Fibroblast of mammary gland (primary cell): ENCODE measurements at regions not wholly inside any gene's neighbourhood (a gene's known extent, or its start where the extent isn't known, plus 50 kb on each side); places are given as distances from the start of the nearest gene placed in this dataset.
A peak's percentile ranks its signal among the peaks of the same experiment; 100 is the strongest.

Experiments
- DNase-seq: peaks from one replicate; pipeline ENCODE4 v3.0.0-alpha.2; 2010; ENCODE audit warnings: low read depth
- H3K4me3 ChIP-seq: 2 replicates; pipeline ENCODE4 v1.5.1; 2011; ENCODE audit warnings: low read depth, mild to moderate bottlenecking, low read length, moderate library complexity; ENCODE audit not compliant: control insufficient read depth
- CTCF ChIP-seq: conservative IDR thresholded peaks from 2 replicates; pipeline ENCODE4 v1.5.1; 2011; ENCODE audit warnings: low read depth, low read length, inconsistent platforms; ENCODE audit not compliant: control insufficient read depth, insufficient read depth

DNA sequence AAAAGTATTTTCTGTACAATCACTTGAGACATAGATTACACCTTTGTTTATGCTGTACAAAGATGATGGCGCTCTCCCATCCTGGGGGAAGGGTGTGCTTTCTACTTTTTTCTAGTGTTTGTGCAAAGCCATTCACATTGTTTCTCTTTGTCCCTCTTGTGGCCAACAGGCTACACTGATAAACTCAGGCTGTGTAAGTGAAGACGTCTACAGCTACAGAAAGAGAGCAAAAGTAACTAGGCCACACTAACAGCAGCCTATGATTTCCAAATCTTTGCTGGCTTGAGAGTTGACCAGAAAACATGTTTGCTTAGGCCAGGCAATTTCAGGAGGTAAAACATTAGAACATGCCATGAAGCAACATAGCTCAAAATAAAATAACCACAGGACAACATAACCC is 75.1 kb downstream of the FOXB1 start:
- DNase-seq = no peak
- TF ChIP-seq CTCF = peak; percentile 41
- H3K4me3 ChIP-seq = no peak overlapping the region

GRCh38 chr15:60081976-60082375 is 77.9 kb downstream of the FOXB1 start:
- no peak for DNase-seq
- no peak overlapping the region for H3K4me3 ChIP-seq
- no peak for TF ChIP-seq CTCF

DNA sequence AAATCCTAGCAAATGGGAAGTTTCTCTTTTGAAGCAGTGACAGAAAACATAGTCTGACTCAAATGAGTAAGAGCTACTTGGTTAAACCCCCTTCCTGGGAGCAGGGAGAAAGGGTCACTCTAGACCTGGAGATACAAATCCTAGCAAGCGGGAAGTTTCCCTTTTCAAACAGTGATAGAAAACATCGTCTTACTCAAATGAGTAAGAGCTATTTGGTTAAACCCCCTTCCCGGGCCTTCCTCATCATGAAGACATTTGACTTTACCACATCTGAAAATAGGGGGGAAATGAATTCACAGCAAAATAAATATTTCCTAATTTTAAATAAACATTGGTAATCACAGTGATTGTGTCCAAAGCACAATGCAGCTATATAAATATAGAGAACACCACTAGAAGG is 79.2 kb downstream of the FOXB1 start:
- no peak overlapping the region for H3K4me3 ChIP-seq
- DNase-seq = no peak
- TF ChIP-seq CTCF = no peak

DNA sequence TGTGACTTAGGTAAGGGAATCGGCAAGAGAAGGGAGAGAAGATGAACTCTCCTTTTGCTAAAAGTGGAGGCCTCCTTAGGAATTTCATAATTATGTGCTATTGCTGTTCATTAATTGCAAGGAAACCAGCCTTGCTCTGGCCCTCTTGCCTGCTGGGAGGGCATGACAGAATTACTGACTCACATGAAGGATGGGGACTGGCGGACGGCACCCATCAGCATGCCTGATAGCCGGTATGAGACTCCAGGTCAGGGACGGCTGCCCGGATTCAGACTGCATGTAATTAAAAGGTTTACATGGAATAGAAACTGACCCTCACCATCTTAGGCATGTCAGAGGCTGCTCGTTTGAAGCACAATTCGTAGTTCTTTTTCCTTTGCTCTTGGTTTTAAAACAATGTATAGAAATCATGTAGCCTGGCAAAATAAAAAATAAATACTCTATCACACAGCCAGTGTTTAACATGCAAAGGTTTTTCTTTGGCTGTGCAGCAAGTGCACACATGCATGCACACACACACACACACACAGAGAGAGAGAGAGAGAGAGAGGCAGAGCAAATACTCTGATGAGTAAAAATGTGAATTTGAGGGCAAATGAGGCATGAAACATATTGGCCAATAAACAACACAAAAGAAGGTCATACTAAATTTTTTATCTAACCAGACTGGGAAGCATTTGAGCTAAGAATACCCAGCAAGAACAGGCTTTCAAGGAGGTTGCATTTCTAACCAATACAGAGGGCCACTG is 82.7 kb downstream of the FOXB1 start:
- no peak for TF ChIP-seq CTCF
- DNase-seq = no peak
- no peak overlapping the region for H3K4me3 ChIP-seq

DNA sequence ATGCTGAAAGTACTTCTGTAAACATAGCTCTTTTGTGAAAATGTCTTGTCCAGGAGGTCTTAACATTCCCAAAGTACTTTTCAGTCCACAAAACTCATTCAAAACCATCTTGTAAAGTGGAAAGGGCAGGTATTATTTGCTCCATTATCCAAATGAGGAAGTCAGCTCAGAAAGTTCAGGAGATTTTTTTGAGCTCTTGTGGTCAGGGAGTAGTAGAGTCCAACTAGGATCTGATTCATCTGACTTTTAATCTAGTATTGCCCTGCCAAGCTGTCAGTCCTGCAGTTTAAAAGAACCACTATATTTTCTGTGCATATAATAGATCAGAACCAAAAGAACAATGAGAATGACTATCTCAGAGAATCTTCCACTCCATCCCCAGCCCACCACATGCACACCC is 83.5 kb downstream of the FOXB1 start:
- TF ChIP-seq CTCF = no peak
- H3K4me3 ChIP-seq = no peak overlapping the region
- no peak for DNase-seq

- DNase-seq = no peak
- TF ChIP-seq CTCF = no peak
- H3K4me3 ChIP-seq = no peak overlapping the region
Observed at GRCh38 chr15:60090747-60091146, 86.6 kb downstream of the FOXB1 start.

GRCh38 chr15:60091157-60091556 is 87.0 kb downstream of the FOXB1 start:
- DNase-seq = peak; percentile 92
- H3K4me3 ChIP-seq = no peak overlapping the region
- no peak for TF ChIP-seq CTCF
